ENCODE measurements at regions not wholly inside any gene's neighbourhood (a gene's known extent, or its start where the extent isn't known, plus 50 kb on each side); places are given as distances from the start of the nearest gene placed in this dataset.

DNA sequence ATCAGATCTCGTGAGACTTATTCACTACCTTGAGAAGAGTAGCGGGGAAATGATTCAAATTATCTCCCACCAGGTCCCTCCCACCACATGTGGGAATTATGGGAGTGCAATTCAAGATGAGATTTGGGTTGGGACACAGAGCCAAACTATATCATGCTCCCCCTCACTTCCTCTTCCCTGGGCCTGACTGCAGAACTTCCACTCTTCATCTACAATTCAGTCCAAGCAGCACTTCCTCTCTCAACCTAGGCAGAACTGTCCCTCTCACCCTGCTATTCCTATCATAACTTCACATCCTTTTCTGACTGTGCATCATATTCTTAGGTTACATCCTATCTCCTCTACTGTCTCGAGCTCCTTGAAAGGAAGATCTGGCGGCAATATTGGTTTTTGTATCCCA, 184.0 kb upstream of the HDDC2 start:
- H3K4me2 ChIP-seq (ENCODE audit: low read length): no peak overlapping the region
- no peaks in the 10 kb centered on the region for H3K27me3 ChIP-seq (ENCODE audit: low read depth, low read length)
- H3K9me3 ChIP-seq (ENCODE audit: insufficient read depth, low read length): no peaks in the 10 kb centered on the region
- no peak overlapping the region for H2AFZ ChIP-seq (ENCODE audit: low read depth, low read length)
- H3K4me3 ChIP-seq (ENCODE audit: low read length): no peak overlapping the region
- H3K9ac ChIP-seq (ENCODE audit: low read length): no peak overlapping the region
- peaks cover 3% of the 10 kb centered on the region for H3K4me1 ChIP-seq (ENCODE audit: low read length)
- no peaks in the 10 kb centered on the region for H3K79me2 ChIP-seq (ENCODE audit: low read length)
- no peak overlapping the region for H3K27ac ChIP-seq (ENCODE audit: low read length)
- no peak for TF ChIP-seq EZH2phosphoT487 (IDR thresholded peaks at IDR 0.05; ENCODE audit: low read depth)
- TF ChIP-seq, protein P1, sequence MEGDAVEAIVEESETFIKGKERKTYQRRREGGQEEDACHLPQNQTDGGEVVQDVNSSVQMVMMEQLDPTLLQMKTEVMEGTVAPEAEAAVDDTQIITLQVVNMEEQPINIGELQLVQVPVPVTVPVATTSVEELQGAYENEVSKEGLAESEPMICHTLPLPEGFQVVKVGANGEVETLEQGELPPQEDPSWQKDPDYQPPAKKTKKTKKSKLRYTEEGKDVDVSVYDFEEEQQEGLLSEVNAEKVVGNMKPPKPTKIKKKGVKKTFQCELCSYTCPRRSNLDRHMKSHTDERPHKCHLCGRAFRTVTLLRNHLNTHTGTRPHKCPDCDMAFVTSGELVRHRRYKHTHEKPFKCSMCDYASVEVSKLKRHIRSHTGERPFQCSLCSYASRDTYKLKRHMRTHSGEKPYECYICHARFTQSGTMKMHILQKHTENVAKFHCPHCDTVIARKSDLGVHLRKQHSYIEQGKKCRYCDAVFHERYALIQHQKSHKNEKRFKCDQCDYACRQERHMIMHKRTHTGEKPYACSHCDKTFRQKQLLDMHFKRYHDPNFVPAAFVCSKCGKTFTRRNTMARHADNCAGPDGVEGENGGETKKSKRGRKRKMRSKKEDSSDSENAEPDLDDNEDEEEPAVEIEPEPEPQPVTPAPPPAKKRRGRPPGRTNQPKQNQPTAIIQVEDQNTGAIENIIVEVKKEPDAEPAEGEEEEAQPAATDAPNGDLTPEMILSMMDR (IDR thresholded peaks at IDR 0.05; ENCODE audit: low read depth, low read length): no peak
- H4K20me1 ChIP-seq (ENCODE audit: insufficient read depth, low read length): no peaks in the 10 kb centered on the region
- H3K36me3 ChIP-seq (replicated peaks; ENCODE audit: low read depth, low read length): no peaks in the 10 kb centered on the region

DNA sequence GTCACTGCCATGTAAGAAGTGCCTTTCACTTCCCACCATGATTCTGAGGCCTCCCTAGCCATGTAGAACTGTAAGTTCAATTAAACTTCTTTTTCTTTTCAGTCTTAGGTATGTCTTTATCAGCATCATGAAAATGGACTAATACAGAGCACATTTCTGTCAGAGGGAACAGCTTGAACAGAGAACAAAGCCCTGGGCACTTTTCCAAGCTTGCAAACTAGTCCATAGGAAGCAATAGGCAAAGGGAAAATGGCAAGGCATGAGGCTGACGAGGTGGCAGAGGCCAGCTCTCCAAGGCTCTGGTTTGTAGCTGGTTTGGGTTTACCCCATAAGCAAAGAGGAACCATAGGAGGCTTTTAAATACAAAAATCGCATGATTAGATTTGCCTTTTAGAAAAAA, 185.1 kb upstream of the HDDC2 start:
- H3K79me2 ChIP-seq (ENCODE audit: low read length): no peaks in the 10 kb centered on the region
- no peaks in the 10 kb centered on the region for H3K27me3 ChIP-seq (ENCODE audit: low read depth, low read length)
- no peaks in the 10 kb centered on the region for H3K36me3 ChIP-seq (replicated peaks; ENCODE audit: low read depth, low read length)
- H3K9me3 ChIP-seq (ENCODE audit: insufficient read depth, low read length): no peaks in the 10 kb centered on the region
- peaks cover 3% of the 10 kb centered on the region for H3K4me1 ChIP-seq (ENCODE audit: low read length)
- H4K20me1 ChIP-seq (ENCODE audit: insufficient read depth, low read length): no peaks in the 10 kb centered on the region
- no peak overlapping the region for H3K9ac ChIP-seq (ENCODE audit: low read length)
- TF ChIP-seq EZH2phosphoT487 (IDR thresholded peaks at IDR 0.05; ENCODE audit: low read depth): no peak
- TF ChIP-seq, protein P1 (IDR thresholded peaks at IDR 0.05; ENCODE audit: low read depth, low read length): no peak
- no peak overlapping the region for H3K4me3 ChIP-seq (ENCODE audit: low read length)
- H3K27ac ChIP-seq (ENCODE audit: low read length): no peak overlapping the region
- no peak overlapping the region for H3K4me2 ChIP-seq (ENCODE audit: low read length)
- H2AFZ ChIP-seq (ENCODE audit: low read depth, low read length): no peak overlapping the region

DNA sequence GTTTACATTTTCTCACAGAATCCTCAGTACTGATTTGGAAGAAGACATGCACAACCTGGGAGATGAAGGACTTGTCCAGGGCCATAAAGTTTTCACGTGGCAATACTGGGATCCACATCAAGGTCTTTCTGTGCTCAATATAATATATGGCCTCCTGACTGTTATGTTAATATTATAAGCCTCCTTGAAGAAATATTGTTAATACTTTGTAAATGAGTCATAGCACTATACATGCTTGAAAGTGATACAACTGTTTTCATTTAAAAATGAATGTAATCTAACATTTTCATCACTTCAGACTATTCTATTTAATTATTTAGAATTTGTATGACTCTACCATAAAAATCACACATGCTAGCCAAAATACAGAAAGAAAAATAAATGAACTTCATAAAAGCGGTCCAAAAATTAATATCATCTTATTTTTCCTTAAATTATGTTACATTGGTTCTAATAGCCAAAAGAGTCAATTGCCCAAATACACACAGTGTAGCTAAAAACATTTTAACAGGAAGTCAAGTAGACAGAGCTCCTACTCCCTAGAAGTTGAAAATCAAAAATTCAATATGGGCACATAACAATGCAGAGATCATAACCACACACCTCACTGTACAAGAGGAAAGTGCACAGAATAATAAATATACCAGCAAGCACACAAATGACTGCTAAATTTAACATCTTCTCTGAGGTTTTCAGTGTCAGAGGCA, 188.0 kb upstream of the HDDC2 start:
- H3K9me3 ChIP-seq (ENCODE audit: insufficient read depth, low read length): no peaks in the 10 kb centered on the region
- no peak for TF ChIP-seq EZH2phosphoT487 (IDR thresholded peaks at IDR 0.05; ENCODE audit: low read depth)
- TF ChIP-seq, protein P1 (IDR thresholded peaks at IDR 0.05; ENCODE audit: low read depth, low read length): no peak
- H3K4me2 ChIP-seq (ENCODE audit: low read length): no peak overlapping the region
- H4K20me1 ChIP-seq (ENCODE audit: insufficient read depth, low read length): no peaks in the 10 kb centered on the region
- H3K4me1 ChIP-seq (ENCODE audit: low read length): peaks cover 3% of the 10 kb centered on the region
- no peak overlapping the region for H3K4me3 ChIP-seq (ENCODE audit: low read length)
- H3K36me3 ChIP-seq (replicated peaks; ENCODE audit: low read depth, low read length): no peaks in the 10 kb centered on the region
- H3K9ac ChIP-seq (ENCODE audit: low read length): no peak overlapping the region
- no peaks in the 10 kb centered on the region for H3K27me3 ChIP-seq (ENCODE audit: low read depth, low read length)
- no peaks in the 10 kb centered on the region for H3K79me2 ChIP-seq (ENCODE audit: low read length)
- H2AFZ ChIP-seq (ENCODE audit: low read depth, low read length): no peak overlapping the region
- no peak overlapping the region for H3K27ac ChIP-seq (ENCODE audit: low read length)

DNA sequence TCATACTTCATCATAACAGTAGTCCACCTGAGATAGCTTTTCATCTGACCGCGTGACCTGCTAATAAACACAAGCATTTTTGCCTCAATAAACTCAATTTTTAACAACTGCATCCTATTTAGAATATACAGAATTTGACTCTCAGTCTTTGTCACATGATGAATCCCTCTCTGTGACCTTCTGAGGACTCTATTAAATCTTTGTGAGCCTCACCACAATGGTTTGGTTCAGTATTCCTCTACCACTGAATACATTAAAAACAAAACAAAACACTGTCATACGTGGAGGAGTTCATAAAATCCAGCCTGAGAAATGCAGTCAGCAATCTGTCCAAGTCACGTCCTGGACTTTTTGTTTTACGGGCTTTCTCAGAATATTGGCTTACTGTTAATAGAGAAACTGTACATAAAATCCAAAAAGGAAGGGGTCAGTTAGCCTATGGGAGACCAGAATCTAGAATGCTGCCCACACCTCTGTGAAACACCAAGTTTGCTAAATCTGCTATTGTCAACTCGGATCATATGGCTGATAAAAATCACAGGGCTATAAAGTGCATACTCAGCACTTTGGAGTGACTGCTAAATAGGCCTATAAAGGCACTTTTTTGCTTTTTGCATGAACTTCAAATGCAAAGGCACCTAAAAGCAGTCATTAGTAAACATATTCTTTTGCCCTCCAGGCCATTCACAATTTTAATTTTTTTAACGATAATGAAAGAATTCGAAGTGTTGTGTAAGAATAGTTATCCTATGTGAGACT, 190.3 kb upstream of the HDDC2 start:
- no peak overlapping the region for H2AFZ ChIP-seq (ENCODE audit: low read depth, low read length)
- H3K36me3 ChIP-seq (replicated peaks; ENCODE audit: low read depth, low read length): no peaks in the 10 kb centered on the region
- H3K9ac ChIP-seq (ENCODE audit: low read length): no peak overlapping the region
- no peaks in the 10 kb centered on the region for H3K27me3 ChIP-seq (ENCODE audit: low read depth, low read length)
- H3K4me2 ChIP-seq (ENCODE audit: low read length): no peak overlapping the region
- no peak overlapping the region for H3K4me3 ChIP-seq (ENCODE audit: low read length)
- TF ChIP-seq EZH2phosphoT487 (IDR thresholded peaks at IDR 0.05; ENCODE audit: low read depth): no peak
- TF ChIP-seq, protein P1 (IDR thresholded peaks at IDR 0.05; ENCODE audit: low read depth, low read length): no peak
- H3K79me2 ChIP-seq (ENCODE audit: low read length): no peaks in the 10 kb centered on the region
- no peaks in the 10 kb centered on the region for H4K20me1 ChIP-seq (ENCODE audit: insufficient read depth, low read length)
- H3K27ac ChIP-seq (ENCODE audit: low read length): no peak overlapping the region
- no peaks in the 10 kb centered on the region for H3K4me1 ChIP-seq (ENCODE audit: low read length)
- H3K9me3 ChIP-seq (ENCODE audit: insufficient read depth, low read length): no peaks in the 10 kb centered on the region

Measured in OCI-LY3 (cell line).